ENCODE measurements at regions not wholly inside any gene's neighbourhood (a gene's known extent, or its start where the extent isn't known, plus 50 kb on each side); places are given as distances from the start of the nearest gene placed in this dataset.
"Not testable (repeated sequence)": the region's sequence is repeated elsewhere in the genome, so short reads cannot be mapped to it uniquely, and the experiment has no call there.

DNA sequence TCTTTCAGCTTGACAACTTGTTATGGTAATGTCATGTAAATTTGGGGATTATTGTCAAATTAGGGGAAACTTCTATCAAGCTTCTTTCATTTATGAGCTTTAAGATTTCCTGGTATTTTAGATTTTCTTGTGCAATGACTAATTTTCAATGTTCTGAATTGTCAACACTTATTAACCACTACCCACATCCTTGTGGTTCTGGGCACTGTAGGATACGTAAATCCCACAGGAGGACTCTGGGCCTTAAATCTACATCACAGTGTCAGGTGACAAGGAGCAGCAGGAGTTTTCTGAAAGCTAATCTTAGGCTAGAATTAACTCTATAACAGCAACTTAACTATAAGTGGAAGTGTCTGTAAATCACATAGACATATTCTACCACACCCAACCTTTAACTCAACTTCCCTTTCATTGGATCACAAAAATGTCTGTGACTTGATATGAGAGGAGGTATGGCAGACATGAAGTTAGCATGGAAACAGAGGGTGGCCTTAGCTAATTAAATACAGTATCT is 397.7 kb downstream of the HLX start:
- H3K27me3 ChIP-seq (ENCODE audit: insufficient read depth, low read length) = no peaks in the 10 kb centered on the region
- H3K4me1 ChIP-seq (ENCODE audit: insufficient read depth, low read length, severe bottlenecking) = no peaks in the 10 kb centered on the region
- no peak overlapping the region for H3K4me2 ChIP-seq (ENCODE audit: low read length)
- no peak overlapping the region for H3K4me3 ChIP-seq (ENCODE audit: low read depth, low read length, poor library complexity, severe bottlenecking)
- H3K9ac ChIP-seq (ENCODE audit: low read length) = no peak overlapping the region
- H3K79me2 ChIP-seq (ENCODE audit: insufficient read depth, low read length) = no peaks in the 10 kb centered on the region
- H3K9me3 ChIP-seq (ENCODE audit: low read length) = no peaks in the 10 kb centered on the region
- no peaks in the 10 kb centered on the region for H4K20me1 ChIP-seq (ENCODE audit: insufficient read depth, low read length)
- TF ChIP-seq, protein P1, sequence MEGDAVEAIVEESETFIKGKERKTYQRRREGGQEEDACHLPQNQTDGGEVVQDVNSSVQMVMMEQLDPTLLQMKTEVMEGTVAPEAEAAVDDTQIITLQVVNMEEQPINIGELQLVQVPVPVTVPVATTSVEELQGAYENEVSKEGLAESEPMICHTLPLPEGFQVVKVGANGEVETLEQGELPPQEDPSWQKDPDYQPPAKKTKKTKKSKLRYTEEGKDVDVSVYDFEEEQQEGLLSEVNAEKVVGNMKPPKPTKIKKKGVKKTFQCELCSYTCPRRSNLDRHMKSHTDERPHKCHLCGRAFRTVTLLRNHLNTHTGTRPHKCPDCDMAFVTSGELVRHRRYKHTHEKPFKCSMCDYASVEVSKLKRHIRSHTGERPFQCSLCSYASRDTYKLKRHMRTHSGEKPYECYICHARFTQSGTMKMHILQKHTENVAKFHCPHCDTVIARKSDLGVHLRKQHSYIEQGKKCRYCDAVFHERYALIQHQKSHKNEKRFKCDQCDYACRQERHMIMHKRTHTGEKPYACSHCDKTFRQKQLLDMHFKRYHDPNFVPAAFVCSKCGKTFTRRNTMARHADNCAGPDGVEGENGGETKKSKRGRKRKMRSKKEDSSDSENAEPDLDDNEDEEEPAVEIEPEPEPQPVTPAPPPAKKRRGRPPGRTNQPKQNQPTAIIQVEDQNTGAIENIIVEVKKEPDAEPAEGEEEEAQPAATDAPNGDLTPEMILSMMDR (IDR thresholded peaks at IDR 0.05; ENCODE audit: low read length) = no peak
- TF ChIP-seq EZH2 (IDR thresholded peaks at IDR 0.05; ENCODE audit: borderline replicate concordance, low read length) = no peak
- no peak overlapping the region for H3K27ac ChIP-seq (ENCODE audit: low read depth, low read length, poor library complexity, severe bottlenecking)
- H3F3A ChIP-seq (ENCODE audit: insufficient read depth, low read length) = no peaks in the 10 kb centered on the region
- H3K36me3 ChIP-seq (ENCODE audit: insufficient read depth, low read length) = no peaks in the 10 kb centered on the region
- H3K9me2 ChIP-seq (ENCODE audit: low read depth, low read length) = no peaks in the 10 kb centered on the region
- no peak overlapping the region for H2AFZ ChIP-seq (ENCODE audit: low read length)

DNA sequence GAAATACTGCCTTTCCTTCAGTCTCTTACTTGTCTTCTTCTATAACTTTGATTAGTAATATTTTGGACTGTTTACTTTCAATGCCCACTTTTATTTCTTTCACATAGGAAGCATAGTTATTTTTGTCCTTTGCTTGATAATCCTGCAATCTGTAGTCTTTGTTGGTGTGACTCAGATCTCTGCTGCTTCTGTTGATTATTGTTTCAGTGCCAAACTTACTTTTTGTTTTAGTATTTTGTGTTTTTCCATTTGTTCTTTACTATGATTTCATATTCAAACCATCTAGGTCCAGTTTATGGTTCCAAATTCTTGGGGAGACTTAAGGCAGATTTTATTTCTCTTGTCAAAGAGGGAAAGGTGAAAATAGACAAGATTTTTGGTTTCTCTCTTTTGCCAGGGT is 399.9 kb downstream of the HLX start:
- Histone ChIP-seq H3F3A (ENCODE audit: insufficient read depth, low read length) (no peaks in the 10 kb centered on the region), H2AFZ (ENCODE audit: low read length) (no peak overlapping the region), H3K36me3 (ENCODE audit: insufficient read depth, low read length) (no peaks in the 10 kb centered on the region), H3K27ac (ENCODE audit: low read depth, low read length, poor library complexity, severe bottlenecking) (no peak overlapping the region), H3K4me3 (ENCODE audit: low read depth, low read length, poor library complexity, severe bottlenecking) (no peak overlapping the region), H3K9ac (ENCODE audit: low read length) (no peak overlapping the region), H3K9me3 (ENCODE audit: low read length) (no peaks in the 10 kb centered on the region), H4K20me1 (ENCODE audit: insufficient read depth, low read length) (no peaks in the 10 kb centered on the region), H3K27me3 (ENCODE audit: insufficient read depth, low read length) (no peaks in the 10 kb centered on the region), H3K79me2 (ENCODE audit: insufficient read depth, low read length) (no peaks in the 10 kb centered on the region), H3K4me1 (ENCODE audit: insufficient read depth, low read length, severe bottlenecking) (no peaks in the 10 kb centered on the region), H3K9me2 (ENCODE audit: low read depth, low read length) (no peaks in the 10 kb centered on the region), H3K4me2 (ENCODE audit: low read length) (no peak overlapping the region)
- no peak for TF ChIP-seq EZH2 (IDR thresholded peaks at IDR 0.05; ENCODE audit: borderline replicate concordance, low read length)
- TF ChIP-seq, protein P1 (IDR thresholded peaks at IDR 0.05; ENCODE audit: low read length) = no peak

DNA sequence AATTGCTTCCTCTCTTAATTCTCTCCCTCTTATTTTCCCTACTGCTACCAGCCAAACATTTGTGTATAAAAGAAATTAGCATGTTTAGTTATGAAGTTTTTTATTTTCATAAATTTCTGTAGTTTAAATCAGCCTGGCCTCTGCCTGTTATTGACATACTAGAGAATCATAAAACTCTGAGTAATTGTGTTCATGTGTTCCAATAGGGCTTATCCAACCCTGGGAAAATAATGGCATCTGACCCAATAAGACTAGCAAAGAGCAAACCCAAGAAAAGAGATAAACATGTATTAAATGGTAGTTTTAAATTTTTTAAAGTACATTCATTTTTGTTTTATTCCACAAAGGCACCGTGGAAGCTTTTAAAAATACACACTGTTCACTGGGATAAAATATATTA is 404.3 kb downstream of the HLX start:
- Histone ChIP-seq H3K27ac (ENCODE audit: low read depth, low read length, poor library complexity, severe bottlenecking) (no peak overlapping the region), H3K9me2 (ENCODE audit: low read depth, low read length) (no peaks in the 10 kb centered on the region), H3K9me3 (ENCODE audit: low read length) (no peaks in the 10 kb centered on the region), H3K9ac (ENCODE audit: low read length) (no peak overlapping the region), H3K36me3 (ENCODE audit: insufficient read depth, low read length) (no peaks in the 10 kb centered on the region), H2AFZ (ENCODE audit: low read length) (no peak overlapping the region), H3K4me2 (ENCODE audit: low read length) (no peak overlapping the region), H3F3A (ENCODE audit: insufficient read depth, low read length) (no peaks in the 10 kb centered on the region), H3K4me1 (ENCODE audit: insufficient read depth, low read length, severe bottlenecking) (no peaks in the 10 kb centered on the region), H3K79me2 (ENCODE audit: insufficient read depth, low read length) (no peaks in the 10 kb centered on the region), H3K27me3 (ENCODE audit: insufficient read depth, low read length) (no peaks in the 10 kb centered on the region), H3K4me3 (ENCODE audit: low read depth, low read length, poor library complexity, severe bottlenecking) (no peak overlapping the region), H4K20me1 (ENCODE audit: insufficient read depth, low read length) (no peaks in the 10 kb centered on the region)
- no peak for TF ChIP-seq EZH2 (IDR thresholded peaks at IDR 0.05; ENCODE audit: borderline replicate concordance, low read length)

DNA sequence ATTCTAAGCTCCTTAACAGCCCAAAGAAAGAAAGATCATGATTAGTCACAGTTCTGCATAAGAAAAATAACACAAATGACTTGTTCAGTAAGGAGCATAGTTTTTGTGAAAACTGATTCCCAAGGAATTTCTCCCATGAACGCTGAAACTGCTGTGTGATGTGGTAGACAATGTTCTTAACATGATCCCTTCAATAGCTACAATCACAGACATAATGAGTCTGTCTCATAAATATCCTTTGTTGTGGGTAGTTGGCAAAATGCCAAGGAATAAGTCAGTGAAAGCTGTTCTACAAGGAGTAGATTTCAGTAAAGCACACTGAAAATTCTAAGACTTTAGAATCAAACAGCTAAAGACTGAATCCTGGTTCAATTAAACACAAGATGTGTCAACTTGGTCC is 404.8 kb downstream of the HLX start:
- no peak overlapping the region for H2AFZ ChIP-seq (ENCODE audit: low read length)
- H3K27me3 ChIP-seq (ENCODE audit: insufficient read depth, low read length) = no peaks in the 10 kb centered on the region
- no peak overlapping the region for H3K9ac ChIP-seq (ENCODE audit: low read length)
- H3K4me3 ChIP-seq (ENCODE audit: low read depth, low read length, poor library complexity, severe bottlenecking) = no peak overlapping the region
- no peak overlapping the region for H3K4me2 ChIP-seq (ENCODE audit: low read length)
- no peaks in the 10 kb centered on the region for H3K9me3 ChIP-seq (ENCODE audit: low read length)
- H3K27ac ChIP-seq (ENCODE audit: low read depth, low read length, poor library complexity, severe bottlenecking) = no peak overlapping the region
- H3K79me2 ChIP-seq (ENCODE audit: insufficient read depth, low read length) = no peaks in the 10 kb centered on the region
- no peaks in the 10 kb centered on the region for H3K4me1 ChIP-seq (ENCODE audit: insufficient read depth, low read length, severe bottlenecking)
- H3F3A ChIP-seq (ENCODE audit: insufficient read depth, low read length) = no peaks in the 10 kb centered on the region
- H4K20me1 ChIP-seq (ENCODE audit: insufficient read depth, low read length) = no peaks in the 10 kb centered on the region
- no peak for TF ChIP-seq EZH2 (IDR thresholded peaks at IDR 0.05; ENCODE audit: borderline replicate concordance, low read length)
- TF ChIP-seq, protein P1 (IDR thresholded peaks at IDR 0.05; ENCODE audit: low read length) = no peak
- no peaks in the 10 kb centered on the region for H3K36me3 ChIP-seq (ENCODE audit: insufficient read depth, low read length)
- H3K9me2 ChIP-seq (ENCODE audit: low read depth, low read length) = no peaks in the 10 kb centered on the region

DNA sequence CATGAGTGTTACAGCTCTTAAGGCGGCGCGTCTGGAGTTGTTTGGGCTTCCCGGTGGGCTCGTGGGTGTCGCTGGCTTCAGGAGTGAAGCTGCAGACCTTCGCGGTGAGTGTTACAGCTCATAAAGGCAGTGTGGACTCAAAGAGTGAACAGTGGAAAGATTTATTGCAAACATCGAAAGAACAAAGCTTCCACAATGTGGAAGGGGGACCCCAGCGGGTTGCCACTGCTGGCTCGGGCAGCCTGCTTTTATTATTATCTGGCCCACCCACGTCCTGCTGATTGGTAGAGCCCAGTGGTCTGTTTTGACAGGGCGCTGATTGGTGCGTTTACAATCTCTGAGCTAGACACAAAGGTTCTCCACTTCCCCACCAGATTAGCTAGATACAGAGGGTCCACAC is 405.7 kb downstream of the HLX start:
- not testable (repeated sequence) for H3K36me3 ChIP-seq (ENCODE audit: insufficient read depth, low read length); H4K20me1 ChIP-seq (ENCODE audit: insufficient read depth, low read length); H3K27me3 ChIP-seq (ENCODE audit: insufficient read depth, low read length); H3K4me2 ChIP-seq (ENCODE audit: low read length); H2AFZ ChIP-seq (ENCODE audit: low read length); H3K9me2 ChIP-seq (ENCODE audit: low read depth, low read length); H3F3A ChIP-seq (ENCODE audit: insufficient read depth, low read length); H3K9ac ChIP-seq (ENCODE audit: low read length); H3K9me3 ChIP-seq (ENCODE audit: low read length); H3K79me2 ChIP-seq (ENCODE audit: insufficient read depth, low read length); H3K27ac ChIP-seq (ENCODE audit: low read depth, low read length, poor library complexity, severe bottlenecking); H3K4me3 ChIP-seq (ENCODE audit: low read depth, low read length, poor library complexity, severe bottlenecking); H3K4me1 ChIP-seq (ENCODE audit: insufficient read depth, low read length, severe bottlenecking)
